ENCODE measurements at regions not wholly inside any gene's neighbourhood (a gene's known extent, or its start where the extent isn't known, plus 50 kb on each side); places are given as distances from the start of the nearest gene placed in this dataset.

DNA sequence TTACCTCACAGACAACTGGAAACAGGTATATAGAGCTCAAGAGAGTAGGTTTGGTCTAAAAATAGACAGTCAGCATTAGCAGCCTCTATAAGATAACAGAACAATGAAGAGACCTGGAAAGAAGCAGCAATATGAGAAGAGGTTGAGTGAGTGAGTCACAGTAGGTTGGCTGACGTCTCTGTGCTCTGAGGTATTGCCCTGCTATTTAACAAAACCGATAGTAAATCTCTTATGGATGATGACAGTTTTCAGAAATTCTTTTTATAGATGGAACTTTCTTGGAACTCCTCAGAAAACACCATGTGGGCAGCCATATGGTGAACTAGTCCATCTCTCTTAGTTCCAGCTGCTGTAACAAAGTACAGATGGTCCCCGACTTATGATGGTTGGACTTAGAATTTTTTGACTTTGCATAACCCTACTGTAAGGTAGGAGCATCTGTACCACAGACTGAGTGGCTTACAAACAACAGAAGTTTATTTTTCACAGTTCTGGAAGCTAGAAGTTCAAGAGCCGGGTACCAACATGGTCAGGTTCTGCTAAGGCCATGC is 123.5 kb downstream of the MBD2 start:
- ChIA-PET CTCF (ENCODE audit: low intra/inter-chr PET ratio) (no interaction called here), POLR2A (no interaction called here)
- intact Hi-C loops (cut with micrococcal nuclease) (no loop called here), in situ Hi-C loops (cut with MboI) (loop anchor here (25.0 kb wide), 1 partner anchor 539 kb away; no protein-coding TSS in a partner anchor)
- H3K36me3 ChIP-seq (ENCODE audit: control insufficient read depth, insufficient read depth, low read length), result no peaks in the 10 kb centered on the region
- DNase-seq (ENCODE audit: extremely low read depth in 1 of 4, low spot score in 3 of 4) (no peak), ATAC-seq (no peak), FAIRE-seq (no peak)
- no peak overlapping the region for H3K9ac ChIP-seq (ENCODE audit: insufficient read depth in 1 of 2, low read depth in 2 of 2, low read length in 2 of 2)
- no peaks in the 10 kb centered on the region for H3K79me2 ChIP-seq (ENCODE audit: control insufficient read depth, insufficient read depth, low read length)
- 0% methylated on average over 4 of the region's 4 CpGs for WGBS (ENCODE audit: insufficient coverage, low coverage, missing lambda C conversion rate)
- no peak overlapping the region for H3K4me3 ChIP-seq
- no TSS peak for BruUV-seq (replicated peaks)
- no peak overlapping the region for H3K27ac ChIP-seq (ENCODE audit: extremely low read depth, low read depth, low read length)
- no peaks in the 10 kb centered on the region for H3K9me3 ChIP-seq (replicated peaks; ENCODE audit: control insufficient read depth, insufficient read depth, low read depth, low read length)
- H3K4me2 ChIP-seq (ENCODE audit: insufficient read depth, low read length), result no peak overlapping the region
- H4K20me1 ChIP-seq (replicated peaks; ENCODE audit: control insufficient read depth, insufficient read depth, low read length), result no peaks in the 10 kb centered on the region
- TF ChIP-seq TBL1XR1 (IDR thresholded peaks at IDR 0.05; ENCODE audit: low read length in 2 of 2), result no peak
- TF ChIP-seq, protein P1, sequence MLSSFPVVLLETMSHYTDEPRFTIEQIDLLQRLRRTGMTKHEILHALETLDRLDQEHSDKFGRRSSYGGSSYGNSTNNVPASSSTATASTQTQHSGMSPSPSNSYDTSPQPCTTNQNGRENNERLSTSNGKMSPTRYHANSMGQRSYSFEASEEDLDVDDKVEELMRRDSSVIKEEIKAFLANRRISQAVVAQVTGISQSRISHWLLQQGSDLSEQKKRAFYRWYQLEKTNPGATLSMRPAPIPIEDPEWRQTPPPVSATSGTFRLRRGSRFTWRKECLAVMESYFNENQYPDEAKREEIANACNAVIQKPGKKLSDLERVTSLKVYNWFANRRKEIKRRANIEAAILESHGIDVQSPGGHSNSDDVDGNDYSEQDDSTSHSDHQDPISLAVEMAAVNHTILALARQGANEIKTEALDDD (IDR thresholded peaks at IDR 0.05), result no peak
- no peak for TF ChIP-seq KLF13 (tag; IDR thresholded peaks at IDR 0.05; ENCODE audit: borderline replicate concordance, low read depth)
- no peak for TF ChIP-seq FOXA1 (IDR thresholded peaks at IDR 0.05; ENCODE audit: borderline replicate concordance)
- H2AFZ ChIP-seq (ENCODE audit: low read depth, low read length), result no peak overlapping the region
- H3K4me1 ChIP-seq (replicated peaks in 1 of 2; ENCODE audit: control insufficient read depth in 2 of 2, insufficient read depth in 2 of 2, low read length in 2 of 2), result no peaks in the 10 kb centered on the region
- H3K27me3 ChIP-seq (ENCODE audit: control insufficient read depth in 2 of 2, insufficient read depth in 2 of 2, low read length in 2 of 2), result no peaks in the 10 kb centered on the region
- no peaks in the 10 kb centered on the region for H3K9me1 ChIP-seq (ENCODE audit: control insufficient read depth, insufficient read depth, low read length)

DNA sequence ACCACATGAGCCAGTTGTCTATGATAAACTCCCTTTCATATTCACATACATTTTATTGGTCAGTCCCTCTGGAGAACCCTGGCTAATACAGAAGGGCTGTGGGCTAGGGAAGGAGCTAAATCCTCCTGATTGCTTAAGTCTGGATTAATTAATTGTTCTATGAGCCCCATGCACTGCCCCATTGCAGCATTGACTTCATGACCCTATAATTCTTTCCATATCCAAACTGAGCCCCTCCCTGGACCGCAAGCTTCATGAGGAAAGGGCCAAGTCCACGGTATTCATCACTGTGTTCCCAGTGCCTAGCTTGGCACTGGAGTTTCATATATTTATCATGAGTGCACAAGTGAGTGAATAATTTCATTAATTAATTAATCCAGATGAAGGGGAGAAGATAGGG is 124.0 kb downstream of the MBD2 start:
- Histone ChIP-seq H3K9me1 (ENCODE audit: control insufficient read depth, insufficient read depth, low read length) (no peaks in the 10 kb centered on the region), H3K27me3 (ENCODE audit: control insufficient read depth in 2 of 2, insufficient read depth in 2 of 2, low read length in 2 of 2) (no peaks in the 10 kb centered on the region), H4K20me1 (replicated peaks; ENCODE audit: control insufficient read depth, insufficient read depth, low read length) (no peaks in the 10 kb centered on the region), H3K36me3 (ENCODE audit: control insufficient read depth, insufficient read depth, low read length) (no peaks in the 10 kb centered on the region), H3K9me3 (replicated peaks; ENCODE audit: control insufficient read depth, insufficient read depth, low read depth, low read length) (no peaks in the 10 kb centered on the region), H2AFZ (ENCODE audit: low read depth, low read length) (no peak overlapping the region), H3K27ac (ENCODE audit: extremely low read depth, low read depth, low read length) (no peak overlapping the region), H3K4me2 (ENCODE audit: insufficient read depth, low read length) (no peak overlapping the region), H3K79me2 (ENCODE audit: control insufficient read depth, insufficient read depth, low read length) (no peaks in the 10 kb centered on the region), H3K9ac (ENCODE audit: insufficient read depth in 1 of 2, low read depth in 2 of 2, low read length in 2 of 2) (no peak overlapping the region), H3K4me1 (replicated peaks in 1 of 2; ENCODE audit: control insufficient read depth in 2 of 2, insufficient read depth in 2 of 2, low read length in 2 of 2) (no peaks in the 10 kb centered on the region), H3K4me3 (no peak overlapping the region)
- CTCF ChIA-PET (ENCODE audit: low intra/inter-chr PET ratio), result no interaction called here
- no peak for FAIRE-seq
- BruUV-seq (replicated peaks), result no TSS peak
- WGBS (ENCODE audit: insufficient coverage, low coverage, missing lambda C conversion rate), result 5% methylated on average over 2 of the region's 2 CpGs
- POLR2A ChIA-PET, result no interaction called here
- intact Hi-C loops (cut with micrococcal nuclease) (no loop called here), in situ Hi-C loops (cut with MboI) (loop anchor here (25.0 kb wide), 1 partner anchor 538 kb away; no protein-coding TSS in a partner anchor)
- no peak for ATAC-seq
- no peak for DNase-seq (ENCODE audit: extremely low read depth in 1 of 4, low spot score in 3 of 4)
- TF ChIP-seq RHOXF2B (CRISPR knock-in tag; conservative IDR thresholded peaks at IDR 0.05) (no peak), E2F3 (CRISPR knock-in tag; IDR thresholded peaks at IDR 0.05) (no peak), POLR3G (IDR thresholded peaks at IDR 0.05; ENCODE audit: extremely low read depth, insufficient read length, insufficient replicate concordance) (no peak), CBX5 (IDR thresholded peaks at IDR 0.05; ENCODE audit: borderline replicate concordance, low read depth) (no peak), ZNF764 (CRISPR knock-in tag; IDR thresholded peaks at IDR 0.05; ENCODE audit: low read depth) (no peak), PRPF4 (IDR thresholded peaks at IDR 0.05; ENCODE audit: insufficient read depth, low read depth, low read length, poor library complexity, severe bottlenecking) (no peak)
- TF ChIP-seq, protein P2, sequence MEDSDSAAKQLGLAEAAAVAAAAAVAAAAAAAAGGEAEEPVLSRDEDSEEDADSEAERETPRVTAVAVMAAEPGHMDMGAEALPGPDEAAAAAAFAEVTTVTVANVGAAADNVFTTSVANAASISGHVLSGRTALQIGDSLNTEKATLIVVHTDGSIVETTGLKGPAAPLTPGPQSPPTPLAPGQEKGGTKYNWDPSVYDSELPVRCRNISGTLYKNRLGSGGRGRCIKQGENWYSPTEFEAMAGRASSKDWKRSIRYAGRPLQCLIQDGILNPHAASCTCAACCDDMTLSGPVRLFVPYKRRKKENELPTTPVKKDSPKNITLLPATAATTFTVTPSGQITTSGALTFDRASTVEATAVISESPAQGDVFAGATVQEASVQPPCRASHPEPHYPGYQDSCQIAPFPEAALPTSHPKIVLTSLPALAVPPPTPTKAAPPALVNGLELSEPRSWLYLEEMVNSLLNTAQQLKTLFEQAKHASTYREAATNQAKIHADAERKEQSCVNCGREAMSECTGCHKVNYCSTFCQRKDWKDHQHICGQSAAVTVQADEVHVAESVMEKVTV (CRISPR knock-in tag; IDR thresholded peaks at IDR 0.05), result no peak
- TF ChIP-seq, protein P3, sequence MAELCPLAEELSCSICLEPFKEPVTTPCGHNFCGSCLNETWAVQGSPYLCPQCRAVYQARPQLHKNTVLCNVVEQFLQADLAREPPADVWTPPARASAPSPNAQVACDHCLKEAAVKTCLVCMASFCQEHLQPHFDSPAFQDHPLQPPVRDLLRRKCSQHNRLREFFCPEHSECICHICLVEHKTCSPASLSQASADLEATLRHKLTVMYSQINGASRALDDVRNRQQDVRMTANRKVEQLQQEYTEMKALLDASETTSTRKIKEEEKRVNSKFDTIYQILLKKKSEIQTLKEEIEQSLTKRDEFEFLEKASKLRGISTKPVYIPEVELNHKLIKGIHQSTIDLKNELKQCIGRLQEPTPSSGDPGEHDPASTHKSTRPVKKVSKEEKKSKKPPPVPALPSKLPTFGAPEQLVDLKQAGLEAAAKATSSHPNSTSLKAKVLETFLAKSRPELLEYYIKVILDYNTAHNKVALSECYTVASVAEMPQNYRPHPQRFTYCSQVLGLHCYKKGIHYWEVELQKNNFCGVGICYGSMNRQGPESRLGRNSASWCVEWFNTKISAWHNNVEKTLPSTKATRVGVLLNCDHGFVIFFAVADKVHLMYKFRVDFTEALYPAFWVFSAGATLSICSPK (IDR thresholded peaks at IDR 0.05; ENCODE audit: borderline replicate concordance), result no peak

Measured in K562 (cell line).